ENCODE measurements at regions not wholly inside any gene's neighbourhood (a gene's known extent, or its start where the extent isn't known, plus 50 kb on each side); places are given as distances from the start of the nearest gene placed in this dataset.

DNA sequence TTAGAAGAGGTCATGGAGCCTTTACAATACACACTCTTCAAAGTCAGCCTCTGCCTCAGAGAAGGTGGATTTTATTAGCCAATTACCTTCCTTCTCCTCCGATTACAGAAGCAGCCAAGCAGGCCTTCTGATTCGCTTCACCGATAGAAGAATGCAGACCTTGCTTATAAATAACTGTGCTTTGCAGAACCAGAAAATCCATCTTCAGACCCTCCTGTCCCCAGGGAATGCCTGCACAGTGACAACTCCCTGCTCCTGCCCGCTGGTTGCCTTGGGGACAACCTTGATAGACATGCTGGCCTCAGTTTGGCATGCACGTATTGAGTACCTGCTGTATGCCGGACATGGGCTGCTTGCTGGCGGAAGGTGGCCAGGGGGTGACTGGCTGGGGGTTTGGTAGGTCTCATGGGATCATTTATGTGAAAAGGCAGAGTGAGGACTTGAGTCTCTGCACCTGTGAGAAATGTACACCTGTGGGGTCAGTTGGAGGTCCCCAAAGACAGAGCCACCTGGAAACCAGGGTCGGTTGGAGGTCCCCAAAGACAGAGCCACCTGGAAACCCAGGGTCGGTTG lies 1238.7 kb downstream of the BRD1 start:
- H3K27ac ChIP-seq (ENCODE audit: extremely low read length, insufficient read depth, low read length), result no peak overlapping the region
- no peak overlapping the region for H3K4me2 ChIP-seq (ENCODE audit: low read depth, low read length)
- FAIRE-seq, result no peak
- in situ Hi-C loops (cut with HindIII; ENCODE audit: extremely low pct_ligation_motif_present, low pct_unique_long_range_greater_than_20kb) (no loop called here), intact Hi-C loops (cut with micrococcal nuclease; ENCODE audit: unreplicated experiment) (no loop called here)
- no peaks in the 10 kb centered on the region for H3K79me2 ChIP-seq (ENCODE audit: insufficient read depth, low read length)
- 68% methylated on average over 5 of the region's 9 CpGs for WGBS (ENCODE audit: low lambda C conversion rate)
- no peaks in the 10 kb centered on the region; a peak in 3 of 5 replicates for H3K27me3 ChIP-seq (ENCODE audit: control insufficient read depth in 1 of 2, insufficient read depth in 2 of 2, low read length in 2 of 2)
- H3K4me1 ChIP-seq (ENCODE audit: insufficient read depth, low read length), result peaks cover 8% of the 10 kb centered on the region
- no peak overlapping the region for H3K9ac ChIP-seq (ENCODE audit: insufficient read depth, low read depth, low read length)
- BruUV-seq (replicated peaks), result no TSS peak
- DNase-seq (ENCODE audit: low spot score), result no peak
- H2AFZ ChIP-seq (ENCODE audit: low read length), result no peak overlapping the region
- no peak for ATAC-seq
- TF ChIP-seq, protein P1, sequence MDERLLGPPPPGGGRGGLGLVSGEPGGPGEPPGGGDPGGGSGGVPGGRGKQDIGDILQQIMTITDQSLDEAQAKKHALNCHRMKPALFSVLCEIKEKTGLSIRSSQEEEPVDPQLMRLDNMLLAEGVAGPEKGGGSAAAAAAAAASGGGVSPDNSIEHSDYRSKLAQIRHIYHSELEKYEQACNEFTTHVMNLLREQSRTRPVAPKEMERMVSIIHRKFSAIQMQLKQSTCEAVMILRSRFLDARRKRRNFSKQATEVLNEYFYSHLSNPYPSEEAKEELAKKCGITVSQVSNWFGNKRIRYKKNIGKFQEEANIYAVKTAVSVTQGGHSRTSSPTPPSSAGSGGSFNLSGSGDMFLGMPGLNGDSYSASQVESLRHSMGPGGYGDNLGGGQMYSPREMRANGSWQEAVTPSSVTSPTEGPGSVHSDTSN (CRISPR knock-in tag; IDR thresholded peaks at IDR 0.05), result no peak
- TF ChIP-seq GATAD2A (CRISPR knock-in tag; IDR thresholded peaks at IDR 0.05), result no peak
- no peaks in the 10 kb centered on the region for H4K20me1 ChIP-seq (ENCODE audit: insufficient read depth, low read length)
- ChIA-PET CTCF (ENCODE audit: low intra/inter-chr PET ratio, low total read pairs) (no interaction called here), POLR2A (no interaction called here)
- H3K4me3 ChIP-seq (replicated peaks in 1 of 3; ENCODE audit: insufficient read depth in 1 of 3, low read depth in 2 of 3, low read length in 3 of 3), result no peak overlapping the region
- no peaks in the 10 kb centered on the region for H3K9me3 ChIP-seq (ENCODE audit: low read length)
- H3K36me3 ChIP-seq (replicated peaks in 1 of 2; ENCODE audit: control insufficient read depth in 1 of 2, insufficient read depth in 2 of 2, low read length in 2 of 2), result no peaks in the 10 kb centered on the region

DNA sequence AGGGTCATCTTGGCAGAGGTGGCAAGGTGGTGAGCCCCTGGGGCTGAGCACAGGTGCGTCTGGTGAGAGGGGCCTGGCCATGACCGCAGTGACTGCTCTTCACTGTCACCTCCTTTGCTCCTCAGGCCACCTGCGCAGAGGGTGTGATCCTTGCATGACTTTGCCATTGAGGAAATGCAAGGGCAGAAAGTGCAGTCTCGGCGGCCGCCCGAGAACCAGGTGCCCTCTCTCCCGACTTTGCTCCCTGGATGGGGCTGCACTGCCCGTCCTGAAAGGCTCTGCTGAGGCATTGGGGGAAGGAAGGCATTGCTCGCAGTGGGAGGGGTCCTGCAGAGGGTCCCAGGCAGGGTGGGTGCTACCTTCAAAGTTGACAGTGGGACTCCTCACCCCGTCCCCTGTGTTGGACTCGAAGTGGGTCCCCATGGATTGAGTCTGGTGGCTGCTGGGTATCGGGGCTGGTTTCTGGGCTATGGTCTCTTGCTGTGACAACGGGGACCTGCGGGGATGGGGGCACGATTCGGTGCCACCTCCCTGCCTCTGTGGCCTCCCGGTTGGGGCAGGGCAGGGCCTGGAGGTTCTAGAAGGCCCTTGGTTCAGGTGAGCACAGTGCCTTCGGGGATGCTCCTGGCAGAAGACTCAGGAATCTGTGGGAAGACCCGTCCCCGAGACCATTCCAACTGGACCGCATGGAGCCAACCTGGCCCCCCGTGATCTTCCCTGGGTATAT lies 1239.4 kb downstream of the BRD1 start:
- no peak overlapping the region for H3K27ac ChIP-seq (ENCODE audit: extremely low read length, insufficient read depth, low read length)
- no peaks in the 10 kb centered on the region for H4K20me1 ChIP-seq (ENCODE audit: insufficient read depth, low read length)
- POLR2A ChIA-PET, result no interaction called here
- H3K79me2 ChIP-seq (ENCODE audit: insufficient read depth, low read length), result no peaks in the 10 kb centered on the region
- H3K4me3 ChIP-seq (replicated peaks in 1 of 3; ENCODE audit: insufficient read depth in 1 of 3, low read depth in 2 of 3, low read length in 3 of 3), result no peak overlapping the region
- in situ Hi-C loops (cut with HindIII; ENCODE audit: extremely low pct_ligation_motif_present, low pct_unique_long_range_greater_than_20kb) (no loop called here), intact Hi-C loops (cut with micrococcal nuclease; ENCODE audit: unreplicated experiment) (no loop called here)
- H3K9ac ChIP-seq (ENCODE audit: insufficient read depth, low read depth, low read length), result no peak overlapping the region
- BruUV-seq (replicated peaks), result no TSS peak
- CTCF ChIA-PET (ENCODE audit: low intra/inter-chr PET ratio, low total read pairs), result no interaction called here
- no peaks in the 10 kb centered on the region for H3K36me3 ChIP-seq (replicated peaks in 1 of 2; ENCODE audit: control insufficient read depth in 1 of 2, insufficient read depth in 2 of 2, low read length in 2 of 2)
- H3K9me3 ChIP-seq (ENCODE audit: low read length), result no peaks in the 10 kb centered on the region
- DNase-seq (ENCODE audit: low spot score) (no peak), FAIRE-seq (no peak), ATAC-seq (no peak)
- no peak overlapping the region for H2AFZ ChIP-seq (ENCODE audit: low read length)
- peaks cover 8% of the 10 kb centered on the region for H3K4me1 ChIP-seq (ENCODE audit: insufficient read depth, low read length)
- no peak overlapping the region for H3K4me2 ChIP-seq (ENCODE audit: low read depth, low read length)
- no peaks in the 10 kb centered on the region; a peak in 3 of 5 replicates for H3K27me3 ChIP-seq (ENCODE audit: control insufficient read depth in 1 of 2, insufficient read depth in 2 of 2, low read length in 2 of 2)
- 75% methylated on average over 10 of the region's 23 CpGs for WGBS (ENCODE audit: low lambda C conversion rate)
- no peak for TF ChIP-seq ZNF282 (IDR thresholded peaks at IDR 0.05; ENCODE audit: partially characterized antibody)
- no peak for TF ChIP-seq MIXL1 (CRISPR knock-in tag; IDR thresholded peaks at IDR 0.05)
- TF ChIP-seq, protein P2, sequence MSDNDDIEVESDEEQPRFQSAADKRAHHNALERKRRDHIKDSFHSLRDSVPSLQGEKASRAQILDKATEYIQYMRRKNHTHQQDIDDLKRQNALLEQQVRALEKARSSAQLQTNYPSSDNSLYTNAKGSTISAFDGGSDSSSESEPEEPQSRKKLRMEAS (IDR thresholded peaks at IDR 0.05), result no peak
- no peak for TF ChIP-seq RFX3 (CRISPR knock-in tag; IDR thresholded peaks at IDR 0.05)
- TF ChIP-seq CENPX (CRISPR knock-in tag; IDR thresholded peaks at IDR 0.05), result no peak
- TF ChIP-seq U2AF1 (optimal IDR thresholded peaks at IDR 0.05; ENCODE audit: low read depth, low read length), result no peak
- TF ChIP-seq NR2F1 (CRISPR knock-in tag; IDR thresholded peaks at IDR 0.05), result no peak
- TF ChIP-seq, protein P3, sequence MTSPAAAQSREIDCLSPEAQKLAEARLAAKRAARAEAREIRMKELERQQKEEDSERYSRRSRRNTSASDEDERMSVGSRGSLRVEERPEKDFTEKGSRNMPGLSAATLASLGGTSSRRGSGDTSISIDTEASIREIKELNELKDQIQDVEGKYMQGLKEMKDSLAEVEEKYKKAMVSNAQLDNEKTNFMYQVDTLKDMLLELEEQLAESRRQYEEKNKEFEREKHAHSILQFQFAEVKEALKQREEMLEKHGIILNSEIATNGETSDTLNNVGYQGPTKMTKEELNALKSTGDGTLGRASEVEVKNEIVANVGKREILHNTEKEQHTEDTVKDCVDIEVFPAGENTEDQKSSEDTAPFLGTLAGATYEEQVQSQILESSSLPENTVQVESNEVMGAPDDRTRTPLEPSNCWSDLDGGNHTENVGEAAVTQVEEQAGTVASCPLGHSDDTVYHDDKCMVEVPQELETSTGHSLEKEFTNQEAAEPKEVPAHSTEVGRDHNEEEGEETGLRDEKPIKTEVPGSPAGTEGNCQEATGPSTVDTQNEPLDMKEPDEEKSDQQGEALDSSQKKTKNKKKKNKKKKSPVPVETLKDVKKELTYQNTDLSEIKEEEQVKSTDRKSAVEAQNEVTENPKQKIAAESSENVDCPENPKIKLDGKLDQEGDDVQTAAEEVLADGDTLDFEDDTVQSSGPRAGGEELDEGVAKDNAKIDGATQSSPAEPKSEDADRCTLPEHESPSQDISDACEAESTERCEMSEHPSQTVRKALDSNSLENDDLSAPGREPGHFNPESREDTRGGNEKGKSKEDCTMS (CRISPR knock-in tag; conservative IDR thresholded peaks at IDR 0.05), result no peak

Measured in HepG2 (cell line).